GM21423 (cell line): ENCODE measurements at regions not wholly inside any gene's neighbourhood (a gene's known extent, or its start where the extent isn't known, plus 50 kb on each side); places are given as distances from the start of the nearest gene placed in this dataset.

Experiments
- ATAC-seq: cut with Tn5 transposase; IDR thresholded peaks from one replicate; pipeline ENCODE4 v1.9.1; 2021; ENCODE audit warnings: mild to moderate bottlenecking, moderate library complexity; ENCODE audit not compliant: unreplicated experiment

- no peak for ATAC-seq
These were observed 208.6 kb upstream of the SFRP2 start for GRCh38 chr4:153997516-153997915.

GRCh38 chr4:153989505-153989904 is 200.6 kb upstream of the SFRP2 start:
- no peak for ATAC-seq

- no peak for ATAC-seq
These were observed 199.8 kb upstream of the SFRP2 start for GRCh38 chr4:153988492-153989363.

- no peak for ATAC-seq
These were observed 198.4 kb upstream of the SFRP2 start for GRCh38 chr4:153987291-153987690.

- no peak for ATAC-seq
These were observed 188.1 kb upstream of the SFRP2 start for GRCh38 chr4:153976954-153977353.

- no peak for ATAC-seq
These were observed 185.6 kb upstream of the SFRP2 start for GRCh38 chr4:153974452-153974851.

- no peak for ATAC-seq
These were observed 185.1 kb upstream of the SFRP2 start for GRCh38 chr4:153973942-153974341.

GRCh38 chr4:153971899-153972298 is 183.0 kb upstream of the SFRP2 start:
- ATAC-seq = no peak

GRCh38 chr4:153970169-153970568 is 181.3 kb upstream of the SFRP2 start:
- no peak for ATAC-seq

- no peak for ATAC-seq
These were observed 180.7 kb upstream of the SFRP2 start for GRCh38 chr4:153969542-153969941.

GRCh38 chr4:153966641-153967040 is 177.8 kb upstream of the SFRP2 start:
- ATAC-seq = no peak

GRCh38 chr4:153963216-153963615 is 174.3 kb upstream of the SFRP2 start:
- no peak for ATAC-seq

- ATAC-seq = peak; percentile 64
These were observed 173.6 kb upstream of the SFRP2 start for GRCh38 chr4:153962311-153963039.

- ATAC-seq = no peak
These were observed 166.4 kb upstream of the SFRP2 start for GRCh38 chr4:153955327-153955726.

- no peak for ATAC-seq
These were observed 165.8 kb upstream of the SFRP2 start for GRCh38 chr4:153954654-153955053.

- ATAC-seq = peak; percentile 68
These were observed 161.5 kb upstream of the SFRP2 start for GRCh38 chr4:153950100-153950979.

GRCh38 chr4:153948041-153948440 is 159.2 kb upstream of the SFRP2 start:
- no peak for ATAC-seq

GRCh38 chr4:153947124-153947523 is 158.2 kb upstream of the SFRP2 start:
- no peak for ATAC-seq

GRCh38 chr4:153945704-153946103 is 156.8 kb upstream of the SFRP2 start:
- ATAC-seq = no peak

- ATAC-seq = no peak
These were observed 155.0 kb upstream of the SFRP2 start for GRCh38 chr4:153943738-153944415.

- ATAC-seq = no peak
These were observed 152.0 kb upstream of the SFRP2 start for GRCh38 chr4:153940916-153941315.
